AG04450 (cell line): ENCODE measurements at regions not wholly inside any gene's neighbourhood (a gene's known extent, or its start where the extent isn't known, plus 50 kb on each side); places are given as distances from the start of the nearest gene placed in this dataset.
"Not testable (repeated sequence)": the region's sequence is repeated elsewhere in the genome, so short reads cannot be mapped to it uniquely, and the experiment has no call there.

Experiments
- CTCF ChIA-PET: fragments of 300-600, 350-600 bp; formaldehyde crosslinking; extraction: SDS; loops from one replicate; lab custom pipeline; 2022; ENCODE audit warnings: antibody characterized with exemption, inconsistent platforms; lab: Charles Lee
- POLR2A ChIA-PET: fragments of 350-600 bp; formaldehyde crosslinking; extraction: SDS; loops from one replicate; lab custom pipeline; 2021; ENCODE audit warnings: antibody characterized with exemption, inconsistent platforms; lab: Yijun Ruan, JAX
- DNase-seq: peaks from one replicate; pipeline ENCODE4 v3.0.0-alpha.2; 2011; ENCODE audit warnings: low read depth, low spot score
- H3K27ac ChIP-seq: one replicate; pipeline ENCODE4 v1.5.1; 2012; ENCODE audit warnings: low read depth, low read length, control low read depth
- H3K27me3 ChIP-seq: one replicate; pipeline ENCODE4 v1.6.0; 2012; ENCODE audit warnings: low read length; ENCODE audit not compliant: control insufficient read depth, insufficient read depth
- H3K4me3 ChIP-seq: 2 replicates; pipeline ENCODE4 v1.5.1; 2011; ENCODE audit warnings: mild to moderate bottlenecking, low read depth, low read length, control low read depth
- H3K9me3 ChIP-seq: 2 replicates; pipeline ENCODE4 v1.5.1; 2012; ENCODE audit warnings: low read length; ENCODE audit not compliant: control insufficient read depth, insufficient read depth
- TF ChIP-seq, protein P1 (sequence below): IDR thresholded peaks from 2 replicates; pipeline ENCODE4 v1.5.1; 2011; ENCODE audit warnings: low read depth, low read length, control low read depth, inconsistent platforms

DNA sequence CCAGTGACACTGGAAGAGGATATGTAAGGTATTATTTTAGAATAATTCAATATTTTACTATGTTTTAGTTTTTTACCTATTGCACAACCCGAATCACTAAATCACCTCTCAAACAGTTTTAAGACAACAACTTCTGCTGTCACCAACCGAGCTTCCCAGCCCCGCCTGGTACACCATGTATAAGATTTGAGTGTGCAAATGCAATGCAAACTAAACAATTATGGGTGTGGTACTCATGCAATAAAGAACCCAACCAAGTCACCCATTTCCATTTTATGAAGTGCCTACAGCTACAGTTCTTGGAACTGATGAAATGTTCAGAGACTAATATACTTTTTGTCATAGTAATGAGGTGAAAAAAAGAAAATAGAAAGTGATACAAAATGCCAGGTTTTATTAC lies 256.2 kb downstream of the TAFA4 start:
- ChIA-PET CTCF (no interaction called here), POLR2A (no interaction called here)
- Histone ChIP-seq H3K27ac (no peak overlapping the region), H3K4me3 (no peak overlapping the region), H3K9me3 (no peaks in the 10 kb centered on the region), H3K27me3 (no peaks in the 10 kb centered on the region)
- DNase-seq, result no peak
- TF ChIP-seq, protein P1, sequence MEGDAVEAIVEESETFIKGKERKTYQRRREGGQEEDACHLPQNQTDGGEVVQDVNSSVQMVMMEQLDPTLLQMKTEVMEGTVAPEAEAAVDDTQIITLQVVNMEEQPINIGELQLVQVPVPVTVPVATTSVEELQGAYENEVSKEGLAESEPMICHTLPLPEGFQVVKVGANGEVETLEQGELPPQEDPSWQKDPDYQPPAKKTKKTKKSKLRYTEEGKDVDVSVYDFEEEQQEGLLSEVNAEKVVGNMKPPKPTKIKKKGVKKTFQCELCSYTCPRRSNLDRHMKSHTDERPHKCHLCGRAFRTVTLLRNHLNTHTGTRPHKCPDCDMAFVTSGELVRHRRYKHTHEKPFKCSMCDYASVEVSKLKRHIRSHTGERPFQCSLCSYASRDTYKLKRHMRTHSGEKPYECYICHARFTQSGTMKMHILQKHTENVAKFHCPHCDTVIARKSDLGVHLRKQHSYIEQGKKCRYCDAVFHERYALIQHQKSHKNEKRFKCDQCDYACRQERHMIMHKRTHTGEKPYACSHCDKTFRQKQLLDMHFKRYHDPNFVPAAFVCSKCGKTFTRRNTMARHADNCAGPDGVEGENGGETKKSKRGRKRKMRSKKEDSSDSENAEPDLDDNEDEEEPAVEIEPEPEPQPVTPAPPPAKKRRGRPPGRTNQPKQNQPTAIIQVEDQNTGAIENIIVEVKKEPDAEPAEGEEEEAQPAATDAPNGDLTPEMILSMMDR, result no peak

DNA sequence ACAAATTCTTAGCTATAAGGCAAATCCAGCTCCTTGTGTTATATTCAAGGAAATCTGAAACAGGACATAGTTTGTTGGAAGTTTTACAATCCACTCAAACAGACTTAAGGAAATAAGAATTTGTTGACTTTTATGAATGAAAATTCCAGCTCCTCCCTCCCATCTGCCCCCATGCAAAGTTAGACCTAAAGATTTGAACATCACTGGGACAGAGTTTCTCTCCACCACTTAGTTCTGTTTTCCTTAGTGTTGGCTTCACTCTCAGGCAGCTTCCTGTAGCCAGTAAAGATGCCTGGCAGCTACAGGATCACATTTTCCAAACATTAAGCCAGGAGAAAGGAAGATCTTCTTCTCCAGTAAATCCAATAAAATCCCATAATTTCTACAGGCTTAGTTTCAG lies 265.0 kb downstream of the TAFA4 start:
- ChIA-PET CTCF (no interaction called here), POLR2A (no interaction called here)
- TF ChIP-seq, protein P1, result no peak
- DNase-seq, result no peak
- Histone ChIP-seq H3K27me3 (no peaks in the 10 kb centered on the region), H3K4me3 (no peak overlapping the region), H3K27ac (no peak overlapping the region), H3K9me3 (no peaks in the 10 kb centered on the region)

DNA sequence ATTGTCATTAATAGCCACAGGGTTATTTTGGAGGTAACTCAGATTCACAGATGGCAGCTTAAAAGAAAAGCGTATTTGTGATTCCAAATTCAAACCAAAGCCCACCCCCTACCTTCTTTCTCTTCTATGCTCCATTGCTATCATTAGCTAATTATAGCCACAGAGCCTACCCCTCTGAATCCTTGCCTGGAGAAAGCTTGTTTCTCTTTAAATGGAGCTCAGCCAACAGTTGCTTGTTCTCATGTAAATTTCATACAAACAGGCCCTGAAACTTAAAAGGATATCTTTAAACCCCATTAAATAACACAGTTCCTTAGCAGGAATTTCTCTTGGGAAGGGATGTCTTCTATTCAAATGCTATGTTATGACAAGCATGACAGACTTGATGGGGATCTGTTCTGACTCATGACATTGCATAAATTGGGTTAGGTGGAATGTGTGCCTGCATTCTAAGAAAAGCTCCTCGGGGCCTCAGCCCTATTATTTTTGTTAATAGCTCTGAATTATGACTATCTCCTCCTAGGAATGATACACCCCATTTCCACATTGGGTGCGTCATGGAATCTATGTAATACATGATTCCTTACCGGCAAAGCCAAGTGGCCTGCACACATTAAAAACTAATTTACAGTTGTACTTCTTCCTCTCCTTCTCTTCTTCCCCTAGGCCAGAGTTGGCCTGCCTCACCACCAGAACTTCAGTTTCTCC lies 265.8 kb downstream of the TAFA4 start:
- no peak for DNase-seq
- POLR2A ChIA-PET, result no interaction called here
- no peak overlapping the region for H3K4me3 ChIP-seq
- CTCF ChIA-PET, result no interaction called here
- TF ChIP-seq, protein P1, result no peak
- no peak overlapping the region for H3K27ac ChIP-seq
- H3K9me3 ChIP-seq, result no peaks in the 10 kb centered on the region
- H3K27me3 ChIP-seq, result no peaks in the 10 kb centered on the region

DNA sequence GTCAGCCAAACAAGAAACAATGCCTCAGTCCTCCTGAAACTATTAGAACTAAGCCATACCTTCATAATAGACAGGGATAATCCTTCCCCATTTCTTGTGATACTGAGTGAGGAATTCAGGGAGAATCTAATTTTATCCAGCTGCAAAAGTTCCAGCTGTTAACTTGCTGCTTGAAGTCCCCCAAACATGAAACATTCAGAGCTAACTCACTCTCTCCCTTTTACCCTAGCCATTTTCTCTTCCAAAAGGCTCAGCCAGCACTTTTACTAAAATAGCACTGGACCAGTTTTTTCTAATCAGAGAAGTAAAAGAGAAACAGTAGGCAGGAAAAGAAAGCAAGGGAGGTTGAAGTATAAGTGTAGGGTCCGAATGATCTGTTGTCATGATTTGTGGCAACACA lies 268.1 kb downstream of the TAFA4 start:
- POLR2A ChIA-PET, result no interaction called here
- Histone ChIP-seq H3K9me3 (no peaks in the 10 kb centered on the region), H3K4me3 (no peak overlapping the region), H3K27ac (no peak overlapping the region), H3K27me3 (no peaks in the 10 kb centered on the region)
- DNase-seq, result no peak
- CTCF ChIA-PET, result no interaction called here
- TF ChIP-seq, protein P1, result no peak

DNA sequence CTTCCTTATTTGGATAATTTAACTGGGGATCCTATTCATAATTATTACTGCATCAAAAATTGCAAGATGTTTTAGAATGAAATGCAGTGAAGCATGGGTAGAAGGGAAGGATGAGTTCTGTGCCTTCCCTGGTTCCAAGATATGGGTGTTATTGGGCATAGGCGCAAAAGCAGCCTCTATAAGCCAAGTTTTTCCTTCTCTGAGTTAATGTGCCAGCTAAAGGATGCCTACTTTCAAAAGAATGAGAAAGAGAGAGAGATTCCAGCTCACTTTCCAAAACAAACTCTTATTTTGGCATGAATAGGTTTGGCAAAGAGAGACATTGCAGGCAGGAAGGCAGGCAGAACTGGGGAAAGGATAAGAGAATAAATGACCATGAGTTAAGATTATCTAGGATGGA lies 270.2 kb downstream of the TAFA4 start:
- ChIA-PET CTCF (no interaction called here), POLR2A (no interaction called here)
- H3K4me3 ChIP-seq, result no peak overlapping the region
- no peaks in the 10 kb centered on the region for H3K27me3 ChIP-seq
- no peak for DNase-seq
- H3K9me3 ChIP-seq, result no peaks in the 10 kb centered on the region
- TF ChIP-seq, protein P1, result no peak
- H3K27ac ChIP-seq, result no peak overlapping the region

DNA sequence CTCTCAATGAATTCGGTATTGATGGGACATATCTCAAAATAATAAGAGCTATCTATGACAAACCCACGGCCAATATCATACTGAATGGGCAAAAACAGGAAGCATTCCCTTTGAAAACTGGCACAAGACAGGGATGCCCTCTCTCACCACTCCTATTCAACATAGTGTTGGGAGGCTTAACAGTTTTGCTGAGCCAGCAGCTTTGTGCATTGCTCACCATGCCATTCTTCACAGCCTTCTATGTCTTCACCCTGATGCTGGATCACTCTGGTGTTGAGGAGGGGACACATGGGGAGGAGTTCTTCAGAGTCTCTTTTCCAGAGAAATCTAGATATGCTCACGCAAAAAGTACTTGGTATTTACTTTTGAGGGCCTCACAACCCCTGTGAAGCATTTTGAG lies 281.7 kb downstream of the TAFA4 start:
- H3K27me3 ChIP-seq, POLR2A ChIA-PET, H3K4me3 ChIP-seq, H3K27ac ChIP-seq, H3K9me3 ChIP-seq, DNase-seq, CTCF ChIA-PET: not testable (repeated sequence)
